H1 (cell line): ENCODE measurements at regions not wholly inside any gene's neighbourhood (a gene's known extent, or its start where the extent isn't known, plus 50 kb on each side); places are given as distances from the start of the nearest gene placed in this dataset.

Experiments used
- BCL11A ChIP-seq, 2 experiments: IDR thresholded peaks; one replicate each; pipeline ENCODE4 v1.6.1; 2011; ENCODE audit warnings: low read depth in 2 of 2, low read length in 2 of 2, mild to moderate bottlenecking in 2 of 2
- CEBPB ChIP-seq: IDR thresholded peaks from 2 replicates; pipeline ENCODE4 v1.6.1; 2012; ENCODE audit warnings: low read depth, low read length
- CTBP2 ChIP-seq: IDR thresholded peaks from 2 replicates; pipeline ENCODE4 v1.7.0; 2011; ENCODE audit warnings: borderline replicate concordance, mild to moderate bottlenecking, moderate library complexity, mixed read lengths, low read length; ENCODE audit not compliant: insufficient read depth, insufficient read length
- KDM5A ChIP-seq: fragments of 200-600 bp; IDR thresholded peaks from 2 replicates; pipeline ENCODE4 v1.7.1; 2012; ENCODE audit warnings: mild to moderate bottlenecking, low read length, inconsistent platforms, mixed read lengths
- RBBP5 ChIP-seq: IDR thresholded peaks from 2 replicates; pipeline ENCODE4 v1.7.1; 2012; ENCODE audit warnings: low read depth, mild to moderate bottlenecking, inconsistent platforms, low read length, moderate library complexity, borderline replicate concordance
- USF2 ChIP-seq: IDR thresholded peaks from 2 replicates; pipeline ENCODE4 v1.6.1; 2011; ENCODE audit warnings: low read length, improper control_type of control experiment
- TF ChIP-seq, protein P1 (sequence below): IDR thresholded peaks from 2 replicates; pipeline ENCODE4 v1.6.1; 2012; ENCODE audit warnings: inconsistent platforms

- no peak for TF ChIP-seq USF2
- no peak for TF ChIP-seq CEBPB
- TF ChIP-seq RBBP5: no peak
- TF ChIP-seq KDM5A: no peak
- no peak for TF ChIP-seq CTBP2
- TF ChIP-seq, protein P1, sequence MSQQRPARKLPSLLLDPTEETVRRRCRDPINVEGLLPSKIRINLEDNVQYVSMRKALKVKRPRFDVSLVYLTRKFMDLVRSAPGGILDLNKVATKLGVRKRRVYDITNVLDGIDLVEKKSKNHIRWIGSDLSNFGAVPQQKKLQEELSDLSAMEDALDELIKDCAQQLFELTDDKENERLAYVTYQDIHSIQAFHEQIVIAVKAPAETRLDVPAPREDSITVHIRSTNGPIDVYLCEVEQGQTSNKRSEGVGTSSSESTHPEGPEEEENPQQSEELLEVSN: no peak
- no peak for TF ChIP-seq BCL11A (IDR thresholded peaks at IDR 0.05; ENCODE audit: low read depth in 2 of 2, low read length in 2 of 2)
These were observed 492.6 kb downstream of the SLC4A3 start (continued) for GRCh38 chr2:220120041-220120440.
